Neuronal stem cell (in vitro differentiated cells): ENCODE measurements at regions not wholly inside any gene's neighbourhood (a gene's known extent, or its start where the extent isn't known, plus 50 kb on each side); places are given as distances from the start of the nearest gene placed in this dataset.
A peak's percentile ranks its signal among the peaks of the same experiment; 100 is the strongest.

Experiments used
- DNase-seq: peaks from one replicate; pipeline ENCODE4 v3.0.0-alpha.2; 2013; ENCODE audit warnings: low spot score
- H2AFZ ChIP-seq: one replicate; pipeline ENCODE4 v1.6.1; 2013; ENCODE audit warnings: mild to moderate bottlenecking, low read length, inconsistent platforms
- H2AK5ac ChIP-seq: 2 replicates; pipeline ENCODE4 v1.6.1; 2013; ENCODE audit warnings: low read depth, mild to moderate bottlenecking, inconsistent platforms, low read length, moderate library complexity, mixed read lengths
- H2BK120ac ChIP-seq: 2 replicates; pipeline ENCODE4 v1.6.1; 2013; ENCODE audit warnings: low read depth, mild to moderate bottlenecking, inconsistent platforms, low read length, moderate library complexity, mixed read lengths
- H2BK12ac ChIP-seq: one replicate; pipeline ENCODE4 v1.6.1; 2013; ENCODE audit warnings: low read length, inconsistent platforms
- H2BK15ac ChIP-seq: 2 replicates; pipeline ENCODE4 v1.6.1; 2013; ENCODE audit warnings: mild to moderate bottlenecking, low read length, inconsistent platforms, mixed read lengths
- H2BK5ac ChIP-seq: one replicate; pipeline ENCODE4 v1.6.1; 2013; ENCODE audit warnings: inconsistent platforms, mild to moderate bottlenecking, low read length, moderate library complexity
- H3K14ac ChIP-seq: one replicate; pipeline ENCODE4 v1.6.1; 2013; ENCODE audit warnings: low read length, inconsistent platforms
- H3K18ac ChIP-seq: 2 replicates; pipeline ENCODE4 v1.6.1; 2013; ENCODE audit warnings: low read length, inconsistent platforms
- H3K23ac ChIP-seq: 2 replicates; pipeline ENCODE4 v1.6.1; 2013; ENCODE audit warnings: low read depth, mild to moderate bottlenecking, mixed read lengths, low read length, inconsistent platforms; ENCODE audit not compliant: poor library complexity
- H3K27ac ChIP-seq: replicated peaks from 3 replicates; pipeline ENCODE4 v1.5.1; 2013; ENCODE audit warnings: low read length, inconsistent platforms
- H3K27me3 ChIP-seq, 3 experiments: 2 replicates each; pipeline ENCODE4 v1.6.1; 2013; ENCODE audit warnings: low read length in 3 of 3, mild to moderate bottlenecking in 2 of 3, inconsistent platforms in 1 of 3, low read depth in 1 of 3, mixed read lengths in 1 of 3, moderate library complexity in 1 of 3; ENCODE audit not compliant: control insufficient read depth in 3 of 3, insufficient read depth in 3 of 3
- H3K36me3 ChIP-seq, 2 donors: replicated peaks in 1 of 2; 2 replicates each; pipeline ENCODE4 v1.6.1; 2013; ENCODE audit warnings: low read length in 2 of 2; ENCODE audit not compliant: control insufficient read depth in 2 of 2, insufficient read depth in 2 of 2
- H3K4ac ChIP-seq: 2 replicates; pipeline ENCODE4 v1.6.1; 2013; ENCODE audit warnings: inconsistent platforms, mild to moderate bottlenecking, low read length, moderate library complexity
- H3K4me1 ChIP-seq, 2 donors: 1 replicate in 1 of 2; 2 replicates in 1 of 2; pipeline ENCODE4 v1.6.1; 2013; ENCODE audit warnings: low read length in 2 of 2, low read depth in 1 of 2; ENCODE audit not compliant: control insufficient read depth in 2 of 2, insufficient read depth in 1 of 2
- H3K4me2 ChIP-seq: one replicate; pipeline ENCODE4 v1.6.1; 2013; ENCODE audit warnings: mild to moderate bottlenecking, low read length, inconsistent platforms; ENCODE audit not compliant: insufficient read depth, poor library complexity, severe bottlenecking
- H3K4me3 ChIP-seq, 2 donors: 2 replicates each; pipeline ENCODE4 v1.5.1; 2013; ENCODE audit warnings: low read length in 2 of 2, mild to moderate bottlenecking in 2 of 2, inconsistent platforms in 1 of 2, moderate library complexity in 1 of 2
- H3K79me1 ChIP-seq: one replicate; pipeline ENCODE4 v1.6.1; 2013; ENCODE audit warnings: low read depth, mild to moderate bottlenecking, inconsistent platforms, low read length, moderate library complexity
- H3K9ac ChIP-seq: one replicate; pipeline ENCODE4 v1.6.1; 2013; ENCODE audit warnings: mild to moderate bottlenecking, low read depth, low read length, inconsistent platforms; ENCODE audit not compliant: poor library complexity
- H3K9me3 ChIP-seq, 2 donors: replicated peaks in 1 of 2; 2 replicates each; pipeline versions ENCODE3 to v1.6.1; 2013; ENCODE audit warnings: low read length in 2 of 2, mild to moderate bottlenecking in 2 of 2, inconsistent platforms in 1 of 2, low read depth in 1 of 2, mixed read lengths in 1 of 2, moderate library complexity in 1 of 2; ENCODE audit not compliant: control insufficient read depth in 2 of 2, insufficient read depth in 1 of 2
- H4K8ac ChIP-seq: one replicate; pipeline ENCODE4 v1.6.1; 2013; ENCODE audit warnings: low read depth, mild to moderate bottlenecking, inconsistent platforms, low read length, moderate library complexity
- H4K91ac ChIP-seq: one replicate; pipeline ENCODE4 v1.6.1; 2013; ENCODE audit warnings: low read length, low read depth, mild to moderate bottlenecking, inconsistent platforms; ENCODE audit not compliant: poor library complexity
- WGBS, 2 donors: extraction: QIAGEN DNeasy Blood & Tissue Kit; methylation state at CpG; one replicate each; pipeline ENCODE4 v1.1.7; 2013; ENCODE audit warnings: missing lambda C conversion rate in 2 of 2, mixed read lengths in 1 of 2; ENCODE audit not compliant: insufficient read length in 2 of 2, insufficient replicate concordance in 1 of 2; ENCODE audit errors: extremely low coverage in 2 of 2; 5-methylcytosine and 5-hydroxymethylcytosine counted together

- Histone ChIP-seq H3K9me3 (no peaks in the 10 kb centered on the region), H3K14ac (no peak overlapping the region), H3K18ac (peak overlapping the region; percentile 13), H4K91ac (no peak overlapping the region), H3K79me1 (no peaks in the 10 kb centered on the region), H3K4me2 (no peak overlapping the region), H2BK15ac (no peak overlapping the region), H4K8ac (no peak overlapping the region), H2BK120ac (no peak overlapping the region), H3K4me3 (no peak overlapping the region), H3K27ac (no peak overlapping the region), H3K4ac (no peak overlapping the region), H2AFZ (peak overlapping the region; percentile 54), H3K9ac (no peak overlapping the region), H3K4me1 (peaks cover 3 to 12% of the 10 kb centered on the region in 2 donors), H3K36me3 (no peaks in the 10 kb centered on the region), H2AK5ac (no peak overlapping the region), H3K23ac (no peak overlapping the region), H2BK12ac (no peak overlapping the region), H3K27me3 (no peaks in the 10 kb centered on the region), H2BK5ac (no peak overlapping the region)
- WGBS, 2 donors = no CpG with 5 or more reads among the region's 5 CpGs
- DNase-seq = no peak
Measured at GRCh38 chr6:98547634-98548033, 286.7 kb upstream of the POU3F2 start.

- Histone ChIP-seq H3K4me3 (no peak overlapping the region), H3K4me2 (no peak overlapping the region), H3K27me3 (no peaks in the 10 kb centered on the region), H3K4me1 (peaks cover 3 to 12% of the 10 kb centered on the region in 2 donors), H4K8ac (no peak overlapping the region), H4K91ac (no peak overlapping the region), H3K27ac (no peak overlapping the region), H2BK15ac (no peak overlapping the region), H3K4ac (no peak overlapping the region), H2AFZ (no peak overlapping the region), H2BK120ac (no peak overlapping the region), H3K14ac (no peak overlapping the region), H3K9me3 (no peaks in the 10 kb centered on the region), H3K36me3 (no peaks in the 10 kb centered on the region), H3K23ac (no peak overlapping the region), H3K18ac (no peak overlapping the region), H2BK5ac (no peak overlapping the region), H2AK5ac (no peak overlapping the region), H2BK12ac (no peak overlapping the region), H3K9ac (no peak overlapping the region), H3K79me1 (no peaks in the 10 kb centered on the region)
- WGBS, 2 donors = no CpG with 5 or more reads among the region's 1 CpG
- DNase-seq = no peak
Measured at GRCh38 chr6:98548301-98548700, 286.1 kb upstream of the POU3F2 start.

DNA sequence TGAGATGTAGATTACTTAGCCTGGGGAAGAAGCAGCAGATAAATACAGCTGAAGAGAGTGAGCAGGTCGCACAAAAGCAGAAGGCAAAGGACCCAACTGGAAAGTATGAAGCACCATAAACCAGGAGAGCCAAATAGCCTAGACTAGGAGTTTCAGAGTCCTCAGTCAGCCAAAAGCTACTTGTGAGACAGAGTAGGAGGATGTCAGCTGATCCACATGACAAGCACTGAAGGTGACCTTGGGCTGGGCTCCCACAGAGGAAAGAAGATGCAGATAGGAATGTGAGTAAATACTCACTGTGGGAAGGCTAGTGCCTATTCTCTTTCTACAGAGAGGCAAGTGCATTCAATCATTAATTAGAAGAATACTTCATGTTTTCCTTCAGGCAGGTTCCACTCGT, 274.0 kb upstream of the POU3F2 start:
- H3K36me3 ChIP-seq = no peaks in the 10 kb centered on the region
- no peak overlapping the region for H2BK5ac ChIP-seq
- H3K79me1 ChIP-seq = no peaks in the 10 kb centered on the region
- no peak overlapping the region for H3K14ac ChIP-seq
- no peak overlapping the region for H3K9ac ChIP-seq
- no peak overlapping the region for H3K23ac ChIP-seq
- peaks cover 4 to 9% of the 10 kb centered on the region in 2 donors for H3K4me1 ChIP-seq
- H2AFZ ChIP-seq = no peak overlapping the region
- no peaks in the 10 kb centered on the region for H3K27me3 ChIP-seq
- H4K8ac ChIP-seq = no peak overlapping the region
- no peak overlapping the region for H3K4me2 ChIP-seq
- no peak overlapping the region for H4K91ac ChIP-seq
- DNase-seq = no peak
- no peak overlapping the region for H3K27ac ChIP-seq
- no CpG with 5 or more reads among the region's 2 CpGs for WGBS, 2 donors
- H3K9me3 ChIP-seq = no peaks in the 10 kb centered on the region
- no peak overlapping the region for H3K4ac ChIP-seq
- no peak overlapping the region for H2BK12ac ChIP-seq
- no peak overlapping the region for H2BK15ac ChIP-seq
- no peak overlapping the region for H3K4me3 ChIP-seq
- no peak overlapping the region for H2AK5ac ChIP-seq
- H3K18ac ChIP-seq = no peak overlapping the region
- H2BK120ac ChIP-seq = no peak overlapping the region

DNA sequence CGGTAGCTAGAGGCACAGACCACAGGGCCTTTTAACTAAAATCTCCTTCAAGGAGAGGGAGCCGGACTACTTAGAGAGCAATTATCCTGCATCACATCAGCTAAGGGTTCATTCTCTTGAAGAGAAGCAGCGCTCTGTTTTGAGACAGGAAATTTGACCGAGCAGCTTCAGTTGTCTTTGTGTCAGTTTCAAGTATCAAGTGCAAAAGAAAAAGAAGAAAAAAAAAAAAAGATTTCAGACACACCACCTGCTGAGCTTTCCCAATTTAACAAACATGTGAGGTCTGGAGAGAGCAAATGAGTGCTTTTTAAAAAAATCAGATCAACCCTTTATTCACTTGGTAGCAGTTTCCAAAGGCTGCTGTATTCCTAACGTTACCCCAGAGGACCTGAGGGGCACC, 273.5 kb upstream of the POU3F2 start:
- Histone ChIP-seq H3K4ac (no peak overlapping the region), H3K9me3 (no peaks in the 10 kb centered on the region), H3K4me3 (no peak overlapping the region), H2BK15ac (no peak overlapping the region), H3K36me3 (no peaks in the 10 kb centered on the region), H3K79me1 (no peaks in the 10 kb centered on the region), H2AFZ (no peak overlapping the region), H3K23ac (no peak overlapping the region), H3K9ac (no peak overlapping the region), H3K4me2 (no peak overlapping the region), H3K18ac (no peak overlapping the region), H2AK5ac (no peak overlapping the region), H3K4me1 (peaks cover 4 to 9% of the 10 kb centered on the region in 2 donors), H3K14ac (no peak overlapping the region), H2BK12ac (no peak overlapping the region), H3K27me3 (no peaks in the 10 kb centered on the region), H4K8ac (no peak overlapping the region), H2BK120ac (no peak overlapping the region), H4K91ac (no peak overlapping the region), H3K27ac (no peak overlapping the region), H2BK5ac (no peak overlapping the region)
- no peak for DNase-seq
- WGBS, 2 donors = no CpG with 5 or more reads among the region's 5 CpGs
